GM12892 (cell line): ENCODE measurements at regions not wholly inside any gene's neighbourhood (a gene's known extent, or its start where the extent isn't known, plus 50 kb on each side); places are given as distances from the start of the nearest gene placed in this dataset.

Experiments
- DNase-seq: peaks from one replicate; pipeline ENCODE4 v3.0.0; 2011; ENCODE audit not compliant: insufficient read length
- FAIRE-seq: peaks from 2 replicates; lab custom pipeline; 2011; peaks lifted over from hg19 to GRCh38; lab: Jason Lieb, UNC
- POLR2A ChIP-seq: IDR thresholded peaks from 2 replicates; pipeline ENCODE4 v1.6.1; 2011; ENCODE audit warnings: low read depth, low read length, control low read depth
- POLR2AphosphoS5 ChIP-seq: IDR thresholded peaks from 2 replicates; pipeline ENCODE4 v1.6.1; 2011; ENCODE audit warnings: low read depth, low read length, control low read depth
- TAF1 ChIP-seq: IDR thresholded peaks from 2 replicates; pipeline ENCODE4 v1.6.1; 2011; ENCODE audit warnings: low read depth, mild to moderate bottlenecking, control low read depth, low read length, borderline replicate concordance

DNA sequence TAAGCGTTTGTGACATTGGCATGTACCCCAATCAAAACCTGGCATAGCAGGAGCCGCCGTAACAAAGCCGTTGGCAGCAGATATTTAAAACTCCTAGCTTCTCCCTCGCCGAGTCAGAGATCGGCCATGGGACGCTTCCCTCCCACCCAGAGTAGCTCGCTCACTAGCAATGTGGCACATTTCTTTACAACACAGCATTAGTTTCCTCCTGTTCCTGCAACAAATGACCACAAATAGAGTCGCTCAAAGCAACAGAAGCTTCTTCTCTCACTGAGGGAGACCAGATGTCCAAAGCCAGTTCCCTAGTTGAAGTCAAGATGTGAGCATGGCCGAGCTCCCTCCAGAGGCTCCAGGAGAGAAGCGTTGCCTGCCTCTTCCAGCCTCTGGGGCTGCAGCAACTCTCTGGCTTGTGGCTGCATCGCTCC, 106.7 kb downstream of the RBFOX3 start:
- TF ChIP-seq TAF1: no peak
- TF ChIP-seq POLR2A: no peak
- TF ChIP-seq POLR2AphosphoS5: no peak
- no peak for DNase-seq
- FAIRE-seq: no peak

DNA sequence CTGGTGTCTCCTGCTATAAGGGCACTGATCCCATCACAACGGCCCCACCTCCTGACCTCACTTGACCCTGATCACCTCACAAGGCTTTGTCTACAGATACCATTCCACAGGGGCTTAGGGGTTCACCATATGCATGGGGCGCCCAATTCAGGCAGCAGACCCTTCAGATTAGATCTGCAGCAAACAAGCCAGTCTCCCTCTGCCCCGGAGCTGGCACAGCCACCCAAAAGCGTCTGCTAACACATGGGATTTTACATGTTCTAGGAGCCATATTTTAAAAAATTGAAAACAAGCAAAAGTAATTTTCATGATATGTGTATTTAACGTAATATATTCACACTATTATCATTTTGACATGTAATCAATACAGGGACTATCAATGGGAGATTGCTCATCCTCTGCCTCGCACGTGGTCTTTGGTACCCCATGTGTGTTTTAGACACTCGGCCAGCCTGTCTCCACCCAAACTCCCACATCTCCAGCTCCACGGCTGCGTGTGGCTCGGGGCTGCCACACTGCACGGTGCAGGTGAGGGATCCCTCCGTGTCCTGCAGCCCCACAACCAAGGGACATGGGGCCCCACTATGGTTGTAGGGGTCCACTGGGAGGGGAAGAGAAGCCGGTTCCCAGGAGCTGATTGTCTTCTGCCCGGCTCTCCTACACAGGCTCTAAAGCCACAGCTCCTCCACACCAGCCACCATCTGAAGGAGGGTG, 107.6 kb downstream of the RBFOX3 start:
- TF ChIP-seq POLR2AphosphoS5 (no peak), POLR2A (no peak), TAF1 (no peak)
- no peak for FAIRE-seq

DNA sequence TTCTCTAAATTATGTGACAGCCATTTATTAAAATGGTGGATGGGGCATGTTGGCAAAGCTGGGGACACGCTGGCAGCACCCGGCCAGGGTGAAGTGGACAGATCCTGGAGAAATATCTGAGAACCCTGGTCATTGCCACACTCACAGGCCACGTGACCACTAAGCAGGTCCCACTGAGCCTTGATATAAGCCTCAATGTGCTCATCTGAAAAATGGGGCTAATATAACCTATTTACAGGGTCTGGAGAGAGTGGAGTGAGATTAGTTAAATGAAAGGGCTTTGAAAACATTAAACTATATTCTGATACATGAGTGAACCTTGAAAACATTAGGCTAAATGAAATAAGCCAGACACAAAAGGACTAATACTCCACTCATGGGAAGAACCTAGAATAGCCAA, 108.9 kb downstream of the RBFOX3 start:
- DNase-seq (no peak), FAIRE-seq (no peak)
- TF ChIP-seq POLR2AphosphoS5 (no peak), POLR2A (no peak), TAF1 (no peak)

More for the DNA sequence above, 107.6 kb downstream of the RBFOX3 start:
- no peak for DNase-seq

DNA sequence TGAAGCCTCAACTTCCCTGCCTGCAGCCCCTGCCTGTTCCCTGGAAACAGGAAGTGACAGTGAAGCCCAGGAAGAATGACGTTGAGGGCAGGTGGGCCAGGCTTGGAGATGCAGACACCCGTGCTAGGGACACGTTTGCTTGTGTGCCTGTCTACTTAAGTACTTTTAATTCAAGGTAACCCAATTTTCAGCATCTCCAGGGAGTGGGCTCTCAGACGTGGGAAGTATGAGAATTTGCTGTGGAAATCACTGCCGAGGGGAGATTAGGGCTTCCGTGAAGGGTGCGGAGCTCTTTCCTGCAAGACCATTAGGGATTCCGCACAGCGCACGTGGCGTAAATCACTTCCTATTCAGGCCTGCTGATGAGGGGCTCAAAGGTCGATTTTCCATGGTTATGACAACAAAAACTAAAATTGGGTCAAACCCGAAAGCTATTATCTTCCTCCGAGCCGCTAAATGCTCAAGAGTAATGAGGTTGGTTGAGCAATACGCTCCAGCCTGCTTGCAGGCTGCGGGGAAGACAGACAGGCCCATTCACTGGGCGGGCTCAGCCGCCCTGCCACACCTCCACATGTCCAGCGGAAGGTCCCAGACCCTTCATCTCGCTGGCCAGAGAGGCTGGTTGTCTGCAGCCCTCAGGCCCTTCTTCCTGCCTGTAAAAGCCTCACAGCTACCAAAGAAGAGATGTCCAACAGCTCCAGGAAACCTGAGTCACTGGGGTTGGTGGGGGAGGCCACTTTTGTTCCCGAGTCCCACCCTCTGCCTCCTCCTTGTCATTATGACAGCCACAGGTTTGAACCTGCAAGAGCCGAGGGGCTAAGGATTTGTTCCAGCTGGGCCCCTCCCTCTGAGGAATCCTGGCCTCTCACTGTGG, 109.9 kb downstream of the RBFOX3 start:
- FAIRE-seq: no peak
- TF ChIP-seq POLR2AphosphoS5 (no peak), TAF1 (no peak), POLR2A (no peak)
- no peak for DNase-seq

DNA sequence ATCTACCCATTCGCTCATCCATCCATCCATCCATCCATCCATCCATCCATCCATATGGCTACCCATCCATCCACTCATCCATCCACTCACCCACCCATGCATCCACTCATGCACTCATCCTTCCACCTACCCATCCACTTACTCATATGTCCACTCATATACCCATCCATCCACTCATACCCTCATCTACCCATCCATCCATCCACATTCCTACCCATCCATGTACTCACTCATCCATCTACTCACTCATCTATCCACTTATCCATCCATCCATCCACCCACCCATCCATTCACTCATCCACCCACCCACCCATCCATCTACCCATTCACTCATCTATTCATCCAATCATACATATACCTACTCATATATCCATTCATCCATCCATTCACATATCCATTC, 112.0 kb downstream of the RBFOX3 start:
- FAIRE-seq (no peak), DNase-seq (no peak)
- TF ChIP-seq POLR2AphosphoS5 (no peak), TAF1 (no peak), POLR2A (no peak)

DNA sequence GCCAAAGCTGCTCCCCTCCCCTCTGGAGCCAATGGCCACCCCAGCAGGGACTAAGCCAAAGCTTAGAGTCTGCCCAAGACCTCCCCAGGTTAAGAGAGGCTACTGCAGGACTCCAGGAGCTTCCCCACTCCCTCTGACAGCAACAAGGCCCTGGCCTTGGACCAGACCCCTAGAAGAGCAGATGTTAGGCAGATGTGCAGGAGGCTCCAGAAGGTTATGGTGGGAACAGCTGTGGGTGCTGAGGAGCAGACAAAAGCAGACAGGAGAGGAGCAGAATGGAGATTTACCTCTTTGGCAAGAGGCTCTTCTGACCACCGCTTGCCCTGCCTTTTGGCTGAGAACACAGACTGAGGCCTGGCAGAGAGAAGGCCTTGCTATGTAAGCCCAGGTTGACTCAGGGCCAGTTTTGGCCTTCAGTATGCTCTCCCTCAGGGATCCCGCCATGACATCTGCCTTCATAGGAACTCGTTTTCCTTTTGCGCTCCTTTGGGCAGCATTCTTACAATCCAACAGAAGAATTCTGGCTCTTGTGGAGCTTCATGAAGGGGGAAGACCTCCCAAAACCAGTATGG, 113.0 kb downstream of the RBFOX3 start:
- DNase-seq (no peak), FAIRE-seq (no peak)
- TF ChIP-seq POLR2A: no peak
- TF ChIP-seq POLR2AphosphoS5: no peak
- no peak for TF ChIP-seq TAF1

DNA sequence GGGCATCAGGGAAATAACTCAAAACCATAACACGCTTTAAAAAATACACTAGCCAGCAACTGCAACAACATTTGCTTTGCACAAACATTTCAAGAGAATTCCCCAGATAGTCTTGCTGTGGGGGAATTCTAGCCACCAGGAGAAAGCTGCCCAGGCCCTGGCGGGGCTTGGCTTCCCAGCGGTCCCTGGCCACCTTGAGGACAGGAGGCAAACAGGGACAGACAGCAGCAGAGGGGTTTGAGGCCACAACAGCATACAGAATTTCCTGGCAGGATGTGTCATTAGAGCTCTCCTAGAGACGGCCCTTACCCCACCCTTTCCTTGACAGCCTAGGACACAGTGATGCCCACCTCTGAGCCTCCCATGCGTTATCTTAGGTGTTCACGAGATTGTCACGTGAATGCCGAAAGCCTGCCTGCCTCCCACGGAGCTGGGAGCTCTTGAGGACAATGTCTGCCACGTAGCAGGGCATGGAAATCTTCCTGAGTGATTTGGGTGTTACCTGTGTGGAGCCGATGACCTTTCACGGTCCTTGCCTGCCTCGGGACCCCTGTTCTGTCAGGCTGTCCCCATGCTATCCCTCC, 114.3 kb downstream of the RBFOX3 start:
- DNase-seq (no peak), FAIRE-seq (no peak)
- TF ChIP-seq POLR2A: no peak
- TF ChIP-seq TAF1: no peak
- no peak for TF ChIP-seq POLR2AphosphoS5

DNA sequence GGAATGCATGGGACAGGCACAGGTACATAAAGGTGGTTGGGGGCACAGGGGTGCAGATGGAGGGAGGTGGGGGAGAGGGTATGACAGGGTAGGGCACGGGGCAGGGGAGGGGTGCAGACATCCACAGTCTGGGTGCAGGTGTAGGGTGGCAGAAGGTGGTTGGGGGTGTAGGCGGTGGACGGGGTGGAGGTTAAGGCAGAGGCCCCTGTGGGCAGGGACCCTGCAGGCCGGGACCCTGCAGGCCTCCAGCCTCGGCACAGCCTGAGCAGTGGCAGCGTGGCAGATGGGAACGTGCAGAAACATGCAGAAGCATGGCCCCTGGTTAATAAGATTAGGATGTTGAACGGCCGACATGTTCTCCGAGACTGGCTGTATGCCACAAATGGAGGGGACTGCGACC, 115.2 kb downstream of the RBFOX3 start:
- TF ChIP-seq POLR2A (no peak), TAF1 (no peak), POLR2AphosphoS5 (no peak)
- no peak for FAIRE-seq
- no peak for DNase-seq

DNA sequence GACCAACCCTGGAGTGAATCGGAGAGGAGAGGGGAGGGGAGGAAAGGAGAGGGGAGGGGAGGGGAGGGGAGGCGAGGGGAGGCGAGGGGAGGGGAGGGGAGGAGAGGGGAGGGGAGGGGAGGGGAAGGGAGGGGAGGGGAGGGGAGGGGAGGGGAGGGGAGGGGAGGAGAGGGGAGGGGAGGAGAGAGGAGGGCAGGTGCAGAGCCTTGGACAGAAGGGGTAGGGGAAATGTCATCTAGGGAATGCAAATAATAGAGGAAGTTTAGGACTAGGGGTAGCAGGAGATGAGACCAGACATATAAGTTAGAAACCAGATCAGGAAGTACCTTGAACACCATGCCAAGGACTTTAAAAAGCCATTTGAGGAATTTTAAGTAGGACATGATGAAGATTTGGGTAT, 119.8 kb downstream of the RBFOX3 start:
- no peak for FAIRE-seq
- TF ChIP-seq POLR2A: no peak
- no peak for TF ChIP-seq POLR2AphosphoS5
- no peak for TF ChIP-seq TAF1
- DNase-seq: no peak

DNA sequence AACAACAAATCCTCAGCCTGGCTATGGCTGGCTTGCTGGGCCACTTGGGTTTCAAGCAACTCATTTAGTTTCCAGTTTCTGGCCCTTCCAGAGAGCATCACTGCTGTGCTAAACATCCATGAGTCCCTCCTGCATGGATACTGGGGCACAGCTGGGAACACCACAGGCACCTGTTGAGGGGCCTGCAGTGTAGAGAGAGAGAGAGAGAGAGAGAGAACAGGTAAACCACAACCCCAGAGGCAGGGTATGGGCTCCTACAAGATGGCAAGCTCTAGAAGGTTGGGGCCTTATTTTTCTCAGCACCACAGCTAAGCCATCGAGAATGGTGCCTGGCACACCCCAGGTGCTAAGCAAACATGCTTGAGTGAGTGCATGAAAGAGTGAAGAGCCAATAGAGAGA, 120.3 kb downstream of the RBFOX3 start:
- FAIRE-seq: no peak
- TF ChIP-seq POLR2A (no peak), TAF1 (no peak), POLR2AphosphoS5 (no peak)
- no peak for DNase-seq

DNA sequence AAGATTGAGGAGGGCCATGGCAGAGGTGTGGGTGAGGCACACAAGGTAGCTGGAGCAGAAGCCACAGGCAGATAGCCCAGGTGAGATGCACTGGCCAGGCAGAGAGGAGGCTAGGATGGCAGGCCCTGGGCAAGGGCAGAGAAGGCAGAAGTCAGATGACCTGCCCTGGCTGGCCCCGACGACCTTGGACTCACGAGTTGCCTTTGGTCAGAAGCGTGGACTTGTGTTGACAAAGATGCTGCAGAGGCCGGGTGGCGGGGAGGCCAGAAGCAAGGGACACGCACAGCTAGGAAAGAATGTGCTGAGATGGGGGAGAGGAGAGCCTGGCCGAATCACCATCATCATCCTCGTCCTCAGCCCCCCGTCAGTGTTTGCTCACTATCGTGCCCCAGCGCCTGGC, 123.7 kb downstream of the RBFOX3 start:
- DNase-seq (no peak), FAIRE-seq (no peak)
- no peak for TF ChIP-seq TAF1
- TF ChIP-seq POLR2AphosphoS5: no peak
- TF ChIP-seq POLR2A: no peak

DNA sequence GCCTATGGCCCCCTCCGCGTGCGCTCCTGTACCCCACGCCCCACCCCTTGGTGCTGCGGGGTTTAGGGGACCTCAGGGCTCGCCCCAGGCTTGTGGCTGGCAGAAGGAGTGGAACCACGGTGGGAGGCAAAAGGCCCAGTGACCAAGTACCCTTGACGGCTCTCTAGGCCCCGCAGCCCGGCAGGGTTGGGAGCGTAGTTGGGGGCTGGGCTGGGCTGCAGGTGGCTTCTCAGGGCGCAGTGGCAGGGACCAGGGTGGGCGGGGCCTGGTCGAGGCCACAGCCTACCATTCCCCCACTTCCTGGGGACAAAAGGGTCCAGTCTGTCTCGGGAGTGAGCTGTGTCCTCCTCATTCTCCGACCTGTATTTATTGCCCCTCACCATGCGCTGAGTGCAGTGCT, 124.9 kb downstream of the RBFOX3 start:
- TF ChIP-seq POLR2AphosphoS5: no peak
- no peak for TF ChIP-seq TAF1
- TF ChIP-seq POLR2A: no peak
- DNase-seq: no peak
- FAIRE-seq: no peak
